SK-N-SH (cell line): ENCODE measurements at regions not wholly inside any gene's neighbourhood (a gene's known extent, or its start where the extent isn't known, plus 50 kb on each side); places are given as distances from the start of the nearest gene placed in this dataset.

Source experiments
- CHD2 ChIP-seq: fragments of 150-350 bp; IDR thresholded peaks from 2 replicates; pipeline ENCODE4 v1.6.1; 2018; ENCODE audit warnings: low read length; ENCODE audit not compliant: partially characterized antibody
- CTCF ChIP-seq: fragments of 200-600 bp; sonication (generic); IDR thresholded peaks from 2 replicates; pipeline ENCODE4 v1.6.1; 2017; ENCODE audit warnings: antibody characterized with exemption, mild to moderate bottlenecking, moderate library complexity
- EP300 ChIP-seq, 2 experiments: IDR thresholded peaks; 2 replicates each; pipeline versions ENCODE4 v1.4.0 to v1.6.1; 2012; ENCODE audit warnings: borderline replicate concordance in 1 of 2, low read depth in 1 of 2, low read length in 1 of 2
- EZH2phosphoT487 ChIP-seq: fragments of 200-600 bp; sonication (generic); IDR thresholded peaks from 2 replicates; pipeline ENCODE4 v1.6.1; 2017; ENCODE audit warnings: low read depth, mixed run types, mild to moderate bottlenecking, antibody characterized with exemption, moderate library complexity, borderline replicate concordance
- GABPA ChIP-seq: IDR thresholded peaks from 2 replicates; pipeline ENCODE4 v1.4.0; 2012; ENCODE audit warnings: low read depth, mild to moderate bottlenecking
- GATA2 ChIP-seq: sonication (generic); formaldehyde crosslinking; IDR thresholded peaks from 2 replicates; pipeline ENCODE4 v1.5.0; 2020; ENCODE audit warnings: mild to moderate bottlenecking, missing genetic modification reagents
- NFIC ChIP-seq: IDR thresholded peaks from 2 replicates; pipeline ENCODE4 v1.4.0; 2012; ENCODE audit warnings: borderline replicate concordance
- NRF1 ChIP-seq: IDR thresholded peaks from 2 replicates; pipeline ENCODE4 v1.6.1; 2012; ENCODE audit warnings: low read depth, mild to moderate bottlenecking, low read length
- PBX3 ChIP-seq: IDR thresholded peaks from 2 replicates; pipeline ENCODE4; 2012
- RAD21 ChIP-seq: IDR thresholded peaks from 2 replicates; pipeline ENCODE4 v1.6.1; 2012; ENCODE audit warnings: mild to moderate bottlenecking, low read length
- RXRA ChIP-seq: IDR thresholded peaks from 2 replicates; pipeline ENCODE4 v1.4.0; 2012; ENCODE audit warnings: low read depth, mild to moderate bottlenecking, borderline replicate concordance
- SIN3A ChIP-seq: IDR thresholded peaks from 2 replicates; pipeline ENCODE4 v1.6.1; 2012; ENCODE audit warnings: low read depth, mild to moderate bottlenecking, low read length, moderate library complexity, borderline replicate concordance
- TAF1 ChIP-seq: IDR thresholded peaks from 2 replicates; pipeline ENCODE4 v1.6.1; 2012; ENCODE audit warnings: low read depth, mild to moderate bottlenecking, low read length, moderate library complexity, borderline replicate concordance
- TF ChIP-seq, protein P1 (sequence below): IDR thresholded peaks from 2 replicates; pipeline ENCODE4 v1.4.0; 2012; ENCODE audit warnings: low read depth, borderline replicate concordance

DNA sequence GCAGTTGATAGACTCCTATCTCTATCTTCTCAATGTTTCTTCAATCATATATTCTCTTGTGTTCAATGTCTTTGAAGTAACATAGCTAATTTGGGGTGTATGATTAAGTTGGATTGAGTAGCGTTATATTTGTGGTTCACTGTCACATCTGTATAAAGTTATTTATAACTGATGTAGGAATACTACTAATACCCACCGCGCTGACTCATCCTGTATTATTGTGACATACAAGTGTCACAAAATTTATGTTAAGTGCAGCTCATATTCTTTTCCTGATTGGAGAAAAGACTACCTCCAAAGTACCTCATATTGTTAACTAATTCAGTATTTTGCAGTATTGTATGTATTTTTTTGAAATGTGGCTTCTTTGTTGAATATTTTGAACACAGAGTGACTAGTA lies 940.8 kb downstream of the SLC6A15 start:
- TF ChIP-seq EP300 (IDR thresholded peaks at IDR 0.05; ENCODE audit: borderline replicate concordance in 1 of 2, low read depth in 1 of 2, low read length in 1 of 2) (no peak), TAF1 (no peak), NRF1 (no peak), RXRA (no peak), EZH2phosphoT487 (no peak), GATA2 (no peak), PBX3 (no peak), CHD2 (no peak), GABPA (no peak), CTCF (no peak), NFIC (no peak), RAD21 (no peak), SIN3A (no peak)
- TF ChIP-seq, protein P1, sequence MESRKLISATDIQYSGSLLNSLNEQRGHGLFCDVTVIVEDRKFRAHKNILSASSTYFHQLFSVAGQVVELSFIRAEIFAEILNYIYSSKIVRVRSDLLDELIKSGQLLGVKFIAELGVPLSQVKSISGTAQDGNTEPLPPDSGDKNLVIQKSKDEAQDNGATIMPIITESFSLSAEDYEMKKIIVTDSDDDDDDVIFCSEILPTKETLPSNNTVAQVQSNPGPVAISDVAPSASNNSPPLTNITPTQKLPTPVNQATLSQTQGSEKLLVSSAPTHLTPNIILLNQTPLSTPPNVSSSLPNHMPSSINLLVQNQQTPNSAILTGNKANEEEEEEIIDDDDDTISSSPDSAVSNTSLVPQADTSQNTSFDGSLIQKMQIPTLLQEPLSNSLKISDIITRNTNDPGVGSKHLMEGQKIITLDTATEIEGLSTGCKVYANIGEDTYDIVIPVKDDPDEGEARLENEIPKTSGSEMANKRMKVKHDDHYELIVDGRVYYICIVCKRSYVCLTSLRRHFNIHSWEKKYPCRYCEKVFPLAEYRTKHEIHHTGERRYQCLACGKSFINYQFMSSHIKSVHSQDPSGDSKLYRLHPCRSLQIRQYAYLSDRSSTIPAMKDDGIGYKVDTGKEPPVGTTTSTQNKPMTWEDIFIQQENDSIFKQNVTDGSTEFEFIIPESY, result no peak
